ENCODE measurements at regions not wholly inside any gene's neighbourhood (a gene's known extent, or its start where the extent isn't known, plus 50 kb on each side); places are given as distances from the start of the nearest gene placed in this dataset.
"Not testable (repeated sequence)": the region's sequence is repeated elsewhere in the genome, so short reads cannot be mapped to it uniquely, and the experiment has no call there.

DNA sequence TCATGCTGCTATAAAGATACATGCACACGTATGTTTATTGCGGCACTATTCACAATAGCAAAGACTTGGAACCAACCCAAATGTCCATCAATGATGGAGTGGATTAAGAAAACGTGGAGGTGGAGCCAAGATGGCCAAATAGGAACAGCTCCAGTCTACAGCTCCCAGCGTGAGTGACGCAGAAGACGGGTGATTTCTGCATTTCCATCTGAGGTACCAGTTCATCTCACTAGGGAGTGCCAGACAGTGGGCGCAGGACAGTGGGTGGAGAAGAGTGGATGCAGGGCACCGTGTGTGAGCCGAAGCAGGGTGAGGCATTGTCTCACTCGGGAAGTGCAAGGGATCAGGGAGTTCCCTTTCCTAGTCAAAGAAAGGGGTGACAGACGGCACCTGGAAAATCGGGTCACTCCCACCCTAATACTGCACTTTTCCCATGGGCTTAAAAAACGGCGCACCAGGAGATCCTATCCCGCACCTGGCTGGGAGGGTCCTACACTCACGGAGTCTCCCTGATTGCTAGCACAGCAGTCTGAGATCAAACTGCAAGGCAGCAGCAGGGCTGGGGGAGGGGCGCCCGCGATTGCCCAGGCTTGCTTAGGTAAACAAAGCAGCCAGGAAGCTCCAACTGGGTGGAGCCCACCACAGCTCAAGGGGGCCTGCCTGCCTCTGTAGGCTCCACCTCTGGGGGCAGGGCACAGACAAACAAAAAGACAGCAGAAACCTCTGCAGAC lies 435.5 kb upstream of the PIK3R1 start:
- not testable (repeated sequence) for H2AK5ac ChIP-seq (ENCODE audit: low read length); H3K79me2 ChIP-seq (ENCODE audit: control insufficient read depth, insufficient read depth, low read length, poor library complexity); H3K27ac ChIP-seq (ENCODE audit: low read depth, low read length); H3K9me3 ChIP-seq (ENCODE audit: insufficient read depth, low read depth, low read length); H2BK12ac ChIP-seq (ENCODE audit: low read length); H3K4ac ChIP-seq (ENCODE audit: low read depth, low read length); H3K27me3 ChIP-seq (ENCODE audit: insufficient read depth, low read length); H3K79me1 ChIP-seq (ENCODE audit: low read length); H3K4me1 ChIP-seq (ENCODE audit: control insufficient read depth in 1 of 2, insufficient read depth in 2 of 2, low read length in 2 of 2); H4K91ac ChIP-seq (ENCODE audit: low read depth, low read length); H4K12ac ChIP-seq (ENCODE audit: low read depth, low read length); H2AFZ ChIP-seq (ENCODE audit: insufficient read depth, low read length, poor library complexity); H2BK120ac ChIP-seq (ENCODE audit: insufficient read depth, low read length, poor library complexity); H2BK5ac ChIP-seq (ENCODE audit: low read depth, low read length, poor library complexity); H3K23ac ChIP-seq (ENCODE audit: low read length); H3K36me3 ChIP-seq (ENCODE audit: control insufficient read depth in 1 of 2, insufficient read depth in 2 of 2, low read length in 2 of 2); H3K18ac ChIP-seq (ENCODE audit: low read length); H3K9ac ChIP-seq (ENCODE audit: low read length); H3K14ac ChIP-seq (ENCODE audit: low read length); H3K4me3 ChIP-seq (ENCODE audit: low read depth, low read length); DNase-seq; H3K4me2 ChIP-seq (ENCODE audit: low read length)
- no CpG with 5 or more reads among the region's 19 CpGs for WGBS (ENCODE audit: extremely low coverage, insufficient coverage, insufficient read length)
- peak overlapping the region; percentile 13 for H4K8ac ChIP-seq (ENCODE audit: low read depth, low read length)

DNA sequence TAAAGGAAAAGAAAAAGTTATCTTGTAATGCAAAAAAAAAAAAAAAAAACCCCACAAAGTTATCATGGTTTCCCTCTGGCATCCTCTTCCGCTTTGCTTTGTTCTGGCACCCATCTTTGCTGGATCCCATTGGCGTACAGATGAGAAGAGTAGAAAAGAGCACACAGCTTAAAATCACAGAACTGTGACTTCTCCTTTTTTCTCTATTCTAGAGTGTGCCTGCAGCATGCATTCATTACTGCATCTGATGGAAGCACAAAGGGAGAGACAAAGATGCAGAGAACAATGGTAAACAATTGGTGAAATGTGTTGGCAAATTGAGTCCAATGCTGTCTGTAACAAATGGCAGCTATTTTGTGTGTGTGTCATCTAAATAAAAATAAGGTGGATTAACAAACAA lies 440.8 kb upstream of the PIK3R1 start:
- H3K27me3 ChIP-seq (ENCODE audit: insufficient read depth, low read length), result no peaks in the 10 kb centered on the region
- no peaks in the 10 kb centered on the region for H3K9me3 ChIP-seq (ENCODE audit: insufficient read depth, low read depth, low read length)
- H3K18ac ChIP-seq (ENCODE audit: low read length), result no peak overlapping the region
- H2BK5ac ChIP-seq (ENCODE audit: low read depth, low read length, poor library complexity), result no peak overlapping the region
- H3K27ac ChIP-seq (ENCODE audit: low read depth, low read length), result no peak overlapping the region
- H3K36me3 ChIP-seq (ENCODE audit: control insufficient read depth in 1 of 2, insufficient read depth in 2 of 2, low read length in 2 of 2), result no peaks in the 10 kb centered on the region
- H2AK5ac ChIP-seq (ENCODE audit: low read length), result no peak overlapping the region
- H3K79me1 ChIP-seq (ENCODE audit: low read length), result peaks cover 7% of the 10 kb centered on the region
- no peak overlapping the region for H2BK120ac ChIP-seq (ENCODE audit: insufficient read depth, low read length, poor library complexity)
- no peak overlapping the region for H2AFZ ChIP-seq (ENCODE audit: insufficient read depth, low read length, poor library complexity)
- H4K8ac ChIP-seq (ENCODE audit: low read depth, low read length), result no peak overlapping the region
- no peak overlapping the region for H3K23ac ChIP-seq (ENCODE audit: low read length)
- H3K9ac ChIP-seq (ENCODE audit: low read length), result no peak overlapping the region
- peaks cover 9 to 11% of the 10 kb centered on the region in 2 experiments for H3K4me1 ChIP-seq (ENCODE audit: control insufficient read depth in 1 of 2, insufficient read depth in 2 of 2, low read length in 2 of 2)
- no peak overlapping the region for H4K12ac ChIP-seq (ENCODE audit: low read depth, low read length)
- H3K14ac ChIP-seq (ENCODE audit: low read length), result no peak overlapping the region
- H2BK12ac ChIP-seq (ENCODE audit: low read length), result no peak overlapping the region
- no peak overlapping the region for H3K4me3 ChIP-seq (ENCODE audit: low read depth, low read length)
- no peak overlapping the region for H3K4ac ChIP-seq (ENCODE audit: low read depth, low read length)
- DNase-seq, result no peak
- WGBS (ENCODE audit: extremely low coverage, insufficient coverage, insufficient read length), result no CpG with 5 or more reads among the region's 2 CpGs
- H3K4me2 ChIP-seq (ENCODE audit: low read length), result no peak overlapping the region
- H3K79me2 ChIP-seq (ENCODE audit: control insufficient read depth, insufficient read depth, low read length, poor library complexity), result no peaks in the 10 kb centered on the region
- H4K91ac ChIP-seq (ENCODE audit: low read depth, low read length), result no peak overlapping the region

DNA sequence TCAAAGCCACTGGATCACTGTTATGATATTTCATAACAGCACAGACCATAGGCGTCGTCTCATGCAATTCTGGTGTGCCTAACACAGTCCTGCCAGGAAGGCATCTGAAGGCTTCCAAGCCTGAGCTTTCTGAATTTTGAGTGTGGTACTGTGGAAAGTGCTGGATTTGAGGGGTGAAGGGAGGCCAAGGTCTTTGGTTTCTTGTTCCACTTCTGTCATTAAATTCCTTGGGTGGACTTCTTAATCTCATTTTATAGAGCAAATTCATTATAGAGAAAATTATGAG lies 441.3 kb upstream of the PIK3R1 start:
- H2BK120ac ChIP-seq (ENCODE audit: insufficient read depth, low read length, poor library complexity), result peak overlapping the region; percentile 4
- no peak overlapping the region for H3K23ac ChIP-seq (ENCODE audit: low read length)
- no peak overlapping the region for H3K4me2 ChIP-seq (ENCODE audit: low read length)
- no peaks in the 10 kb centered on the region for H3K9me3 ChIP-seq (ENCODE audit: insufficient read depth, low read depth, low read length)
- no peak overlapping the region for H4K91ac ChIP-seq (ENCODE audit: low read depth, low read length)
- no peak overlapping the region for H3K27ac ChIP-seq (ENCODE audit: low read depth, low read length)
- H4K12ac ChIP-seq (ENCODE audit: low read depth, low read length), result no peak overlapping the region
- no peak overlapping the region for H3K4me3 ChIP-seq (ENCODE audit: low read depth, low read length)
- H3K4ac ChIP-seq (ENCODE audit: low read depth, low read length), result no peak overlapping the region
- H3K79me2 ChIP-seq (ENCODE audit: control insufficient read depth, insufficient read depth, low read length, poor library complexity), result no peaks in the 10 kb centered on the region
- no peak overlapping the region for H3K9ac ChIP-seq (ENCODE audit: low read length)
- H3K36me3 ChIP-seq (ENCODE audit: control insufficient read depth in 1 of 2, insufficient read depth in 2 of 2, low read length in 2 of 2), result no peaks in the 10 kb centered on the region
- no peak overlapping the region for H3K14ac ChIP-seq (ENCODE audit: low read length)
- no CpG with 5 or more reads among the region's 2 CpGs for WGBS (ENCODE audit: extremely low coverage, insufficient coverage, insufficient read length)
- H2AFZ ChIP-seq (ENCODE audit: insufficient read depth, low read length, poor library complexity), result no peak overlapping the region
- peaks cover 9 to 11% of the 10 kb centered on the region in 2 experiments for H3K4me1 ChIP-seq (ENCODE audit: control insufficient read depth in 1 of 2, insufficient read depth in 2 of 2, low read length in 2 of 2)
- no peaks in the 10 kb centered on the region for H3K27me3 ChIP-seq (ENCODE audit: insufficient read depth, low read length)
- no peak overlapping the region for H4K8ac ChIP-seq (ENCODE audit: low read depth, low read length)
- H2BK5ac ChIP-seq (ENCODE audit: low read depth, low read length, poor library complexity), result no peak overlapping the region
- H2BK12ac ChIP-seq (ENCODE audit: low read length), result no peak overlapping the region
- peaks cover 7% of the 10 kb centered on the region for H3K79me1 ChIP-seq (ENCODE audit: low read length)
- H3K18ac ChIP-seq (ENCODE audit: low read length), result no peak overlapping the region
- no peak overlapping the region for H2AK5ac ChIP-seq (ENCODE audit: low read length)
- no peak for DNase-seq

DNA sequence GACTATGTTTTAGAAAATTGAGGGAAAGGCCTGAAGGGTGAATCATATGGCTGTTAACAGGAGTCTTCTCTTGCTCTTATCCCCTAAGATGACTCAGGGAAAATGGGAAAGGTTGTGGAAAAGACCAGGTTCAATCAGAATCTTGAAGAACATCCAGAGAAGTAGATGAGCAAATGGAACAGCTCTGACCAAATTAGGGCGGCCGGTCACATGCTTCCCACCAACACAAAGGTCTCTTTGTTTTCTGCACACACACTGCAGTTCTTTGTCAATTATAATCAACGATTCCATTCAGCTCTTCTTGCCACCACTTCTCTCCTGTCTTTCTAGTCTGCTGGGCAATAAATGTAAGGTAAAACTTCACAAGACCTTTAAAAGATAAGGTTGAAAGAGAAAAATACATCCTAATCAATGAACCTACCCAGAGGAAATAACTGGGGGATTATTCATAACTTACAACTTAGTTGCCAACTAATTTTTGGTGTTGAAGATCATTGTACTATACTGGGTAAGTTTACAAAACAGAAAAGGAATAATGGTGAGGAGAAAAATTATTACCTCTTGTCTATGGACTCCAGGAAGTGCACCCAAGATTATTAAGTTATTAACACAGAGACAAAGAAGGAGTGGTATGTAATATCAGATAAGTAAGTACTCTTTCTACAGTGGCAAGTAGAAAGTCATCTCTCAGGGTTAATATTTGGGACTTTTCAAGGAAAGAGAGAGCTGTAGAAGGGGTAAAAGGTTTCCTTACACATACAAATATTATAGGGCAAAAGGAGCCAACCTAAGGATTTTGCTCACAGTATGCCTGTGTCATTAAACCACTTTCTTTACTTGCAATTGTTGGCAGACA lies 441.9 kb upstream of the PIK3R1 start:
- Histone ChIP-seq H3K9me3 (ENCODE audit: insufficient read depth, low read depth, low read length) (no peaks in the 10 kb centered on the region), H2BK120ac (ENCODE audit: insufficient read depth, low read length, poor library complexity) (peak overlapping the region; percentile 4), H2AK5ac (ENCODE audit: low read length) (no peak overlapping the region), H3K36me3 (ENCODE audit: control insufficient read depth in 1 of 2, insufficient read depth in 2 of 2, low read length in 2 of 2) (no peaks in the 10 kb centered on the region), H3K27ac (ENCODE audit: low read depth, low read length) (no peak overlapping the region), H4K8ac (ENCODE audit: low read depth, low read length) (no peak overlapping the region), H3K4me2 (ENCODE audit: low read length) (no peak overlapping the region), H2BK12ac (ENCODE audit: low read length) (no peak overlapping the region), H3K27me3 (ENCODE audit: insufficient read depth, low read length) (no peaks in the 10 kb centered on the region), H3K9ac (ENCODE audit: low read length) (no peak overlapping the region), H3K4me3 (ENCODE audit: low read depth, low read length) (no peak overlapping the region), H3K4ac (ENCODE audit: low read depth, low read length) (no peak overlapping the region), H3K18ac (ENCODE audit: low read length) (no peak overlapping the region), H4K12ac (ENCODE audit: low read depth, low read length) (no peak overlapping the region), H2BK5ac (ENCODE audit: low read depth, low read length, poor library complexity) (no peak overlapping the region), H4K91ac (ENCODE audit: low read depth, low read length) (no peak overlapping the region), H3K4me1 (ENCODE audit: control insufficient read depth in 1 of 2, insufficient read depth in 2 of 2, low read length in 2 of 2) (peaks cover 9 to 11% of the 10 kb centered on the region in 2 experiments), H3K79me1 (ENCODE audit: low read length) (peaks cover 7% of the 10 kb centered on the region), H2AFZ (ENCODE audit: insufficient read depth, low read length, poor library complexity) (no peak overlapping the region), H3K14ac (ENCODE audit: low read length) (no peak overlapping the region), H3K23ac (ENCODE audit: low read length) (no peak overlapping the region), H3K79me2 (ENCODE audit: control insufficient read depth, insufficient read depth, low read length, poor library complexity) (no peaks in the 10 kb centered on the region)
- no peak for DNase-seq
- WGBS (ENCODE audit: extremely low coverage, insufficient coverage, insufficient read length), result no CpG with 5 or more reads among the region's 3 CpGs
